ENCODE measurements at regions not wholly inside any gene's neighbourhood (a gene's known extent, or its start where the extent isn't known, plus 50 kb on each side); places are given as distances from the start of the nearest gene placed in this dataset.
"Not testable (repeated sequence)": the region's sequence is repeated elsewhere in the genome, so short reads cannot be mapped to it uniquely, and the experiment has no call there.

DNA sequence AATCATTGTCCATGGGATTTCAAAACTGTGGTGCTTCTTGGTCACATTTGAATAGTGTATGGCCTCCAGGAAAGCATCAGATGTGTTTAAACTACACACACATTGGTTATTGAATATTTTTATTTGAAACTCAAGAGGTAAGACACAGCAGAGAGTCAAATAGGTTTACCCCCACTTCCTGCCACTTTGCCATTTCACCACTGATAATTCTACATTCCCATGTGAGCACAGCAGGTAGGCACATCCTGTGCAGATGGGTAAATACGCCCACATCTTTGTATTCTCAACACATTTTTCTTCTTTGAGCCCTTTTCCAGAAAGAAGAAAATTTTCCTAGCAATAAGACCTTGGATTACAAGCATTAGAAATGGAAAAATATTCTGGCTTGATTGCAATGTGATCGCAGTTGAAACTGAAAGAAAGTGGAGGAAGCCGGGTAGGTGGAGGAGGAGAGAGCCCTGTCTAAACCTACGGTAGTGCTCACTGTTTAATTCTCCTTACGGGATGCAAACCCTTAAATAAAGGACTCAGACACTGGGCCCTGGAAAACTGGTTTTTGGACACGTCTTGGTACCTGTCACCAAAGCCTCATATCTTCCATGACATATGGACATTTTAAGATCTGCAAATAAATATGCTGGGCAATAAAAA is 167.7 kb downstream of the COG6 start:
- peaks cover 10% of the 10 kb centered on the region for H3K9me3 Mint-ChIP-seq
- H3K27ac Mint-ChIP-seq: no peak overlapping the region

DNA sequence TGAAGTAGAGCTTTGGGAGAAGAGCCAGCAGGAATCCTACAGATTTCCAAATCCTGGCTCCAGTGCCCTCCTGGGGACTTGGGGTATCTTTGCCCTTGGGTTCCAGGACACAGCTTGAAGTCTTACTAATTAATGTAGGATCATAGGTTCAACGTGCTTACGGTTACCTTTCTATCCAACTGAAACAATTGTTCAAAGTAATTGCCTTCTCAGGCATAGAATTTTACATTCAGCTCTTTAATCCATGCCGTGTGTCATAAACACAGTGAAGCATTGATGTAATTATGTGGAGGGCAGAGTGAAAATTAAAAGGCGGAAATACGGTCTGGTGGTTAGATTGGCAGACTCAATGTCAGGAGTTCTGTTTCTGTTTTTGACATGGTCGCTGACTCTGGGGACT is 170.4 kb downstream of the COG6 start:
- Mint-ChIP-seq H3K4me3 (no peak overlapping the region), H3K27ac (no peak overlapping the region), H3K27me3 (peaks cover 3% of the 10 kb centered on the region), H3K9me3 (peaks cover 17% of the 10 kb centered on the region), H3K4me1 (peaks cover 20% of the 10 kb centered on the region), H3K36me3 (ENCODE audit: low read depth) (no peaks in the 10 kb centered on the region)
- intact Hi-C loops (cut with micrococcal nuclease): no loop called here
- no peak for DNase-seq

More for the DNA sequence above, 167.7 kb downstream of the COG6 start:
- Mint-ChIP-seq H3K36me3 (ENCODE audit: low read depth) (no peaks in the 10 kb centered on the region), H3K4me1 (peaks cover 20% of the 10 kb centered on the region), H3K27me3 (peaks cover 3% of the 10 kb centered on the region), H3K4me3 (peak overlapping the region; percentile 62)
- no peak for DNase-seq
- intact Hi-C loops (cut with micrococcal nuclease): loop anchor here (5.0 kb wide), 2 partner anchors 46 to 119 kb away; no protein-coding TSS in a partner anchor

DNA sequence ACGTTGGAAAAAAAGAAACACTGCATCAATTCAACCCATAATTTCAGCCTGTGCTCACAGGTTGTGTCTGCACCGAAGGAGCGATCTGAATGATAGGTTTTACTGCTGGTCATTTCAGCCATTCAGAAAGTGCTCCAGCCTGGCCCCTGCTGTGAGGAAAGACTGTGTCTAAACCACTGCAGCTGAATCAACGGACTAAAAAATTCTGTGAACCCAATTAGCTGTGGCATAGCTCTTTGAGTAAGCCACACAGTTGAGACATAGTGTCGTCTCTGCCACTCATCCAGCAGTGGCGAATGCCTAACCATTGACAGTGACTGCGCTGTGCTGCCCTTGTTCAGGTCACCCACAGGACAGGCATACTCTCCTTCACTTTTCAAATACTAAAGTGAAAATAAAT is 179.8 kb downstream of the COG6 start:
- Mint-ChIP-seq H3K9me3 (peaks cover 13% of the 10 kb centered on the region), H3K27me3 (peaks cover 1% of the 10 kb centered on the region), H3K4me1 (peaks cover 2% of the 10 kb centered on the region), H3K36me3 (ENCODE audit: low read depth) (no peaks in the 10 kb centered on the region), H3K27ac (no peak overlapping the region), H3K4me3 (no peak overlapping the region)
- no peak for DNase-seq
- intact Hi-C loops (cut with micrococcal nuclease): no loop called here

DNA sequence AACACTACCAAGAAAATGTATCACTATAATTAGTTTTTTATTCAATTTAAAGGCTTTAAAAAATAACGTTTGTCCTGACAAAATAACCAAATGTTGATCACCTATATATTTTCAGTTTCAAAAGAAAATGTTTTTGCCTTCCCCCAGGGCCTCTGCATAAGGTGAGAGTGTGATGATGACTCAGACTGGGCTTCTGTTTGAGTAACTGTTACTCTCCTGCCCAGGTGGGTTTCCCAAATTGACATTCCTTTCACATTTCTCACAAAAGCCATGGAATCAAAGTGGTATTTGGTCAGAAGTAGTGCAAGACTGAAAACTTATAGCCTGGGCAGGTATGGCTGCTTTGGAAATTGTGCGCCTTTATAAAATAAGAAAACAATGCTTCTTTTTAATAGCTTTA is 180.6 kb downstream of the COG6 start:
- H3K27ac Mint-ChIP-seq: no peak overlapping the region
- H3K9me3 Mint-ChIP-seq: peaks cover 13% of the 10 kb centered on the region
- intact Hi-C loops (cut with micrococcal nuclease): no loop called here
- peaks cover 1% of the 10 kb centered on the region for H3K27me3 Mint-ChIP-seq
- H3K4me3 Mint-ChIP-seq: no peak overlapping the region
- H3K36me3 Mint-ChIP-seq (ENCODE audit: low read depth): no peaks in the 10 kb centered on the region
- H3K4me1 Mint-ChIP-seq: peaks cover 2% of the 10 kb centered on the region
- no peak for DNase-seq

DNA sequence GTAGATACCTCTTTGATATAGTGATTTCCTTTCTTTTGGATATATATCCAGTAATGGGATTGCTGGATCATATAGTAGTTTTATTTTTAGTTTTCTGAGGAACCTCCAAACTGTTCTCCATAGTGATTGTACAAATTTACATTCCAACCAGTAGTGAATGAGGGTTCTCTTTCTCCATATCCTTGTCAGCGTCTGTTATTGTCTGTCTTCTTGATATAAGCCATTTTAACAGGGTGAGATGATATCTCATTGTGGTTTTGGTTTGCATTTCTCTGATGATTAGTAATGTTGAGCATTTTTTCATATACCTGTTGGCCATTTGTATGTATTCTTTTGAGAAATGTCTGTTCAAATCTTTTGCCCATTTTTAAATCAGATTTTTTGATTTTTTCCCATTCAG is 182.4 kb downstream of the COG6 start:
- H3K4me1 Mint-ChIP-seq; H3K27me3 Mint-ChIP-seq; H3K4me3 Mint-ChIP-seq; H3K36me3 Mint-ChIP-seq (ENCODE audit: low read depth); DNase-seq; intact Hi-C loops (cut with micrococcal nuclease); H3K27ac Mint-ChIP-seq: not testable (repeated sequence)
- peaks cover 13% of the 10 kb centered on the region for H3K9me3 Mint-ChIP-seq

DNA sequence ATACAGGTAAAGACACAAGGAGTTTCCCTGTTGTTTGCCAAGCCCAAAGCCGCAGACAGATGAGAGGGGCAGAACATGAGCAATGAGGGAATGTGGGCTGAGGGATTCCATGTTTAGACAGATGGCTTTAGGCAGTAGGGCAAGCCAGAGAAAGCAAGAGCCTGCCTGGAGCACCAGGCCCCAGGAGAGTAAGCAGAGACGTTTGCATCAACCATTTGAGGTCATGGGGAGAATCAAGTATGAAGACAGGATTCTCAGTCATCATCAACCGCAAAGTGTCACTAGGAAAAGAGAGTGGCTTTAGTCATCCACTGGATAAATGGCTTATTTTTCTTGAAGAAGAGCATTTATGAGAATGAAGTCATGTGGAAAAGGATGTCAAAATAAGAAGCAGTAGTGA is 184.7 kb downstream of the COG6 start:
- intact Hi-C loops (cut with micrococcal nuclease): no loop called here
- H3K4me1 Mint-ChIP-seq: peaks cover 2% of the 10 kb centered on the region
- no peak for DNase-seq

DNA sequence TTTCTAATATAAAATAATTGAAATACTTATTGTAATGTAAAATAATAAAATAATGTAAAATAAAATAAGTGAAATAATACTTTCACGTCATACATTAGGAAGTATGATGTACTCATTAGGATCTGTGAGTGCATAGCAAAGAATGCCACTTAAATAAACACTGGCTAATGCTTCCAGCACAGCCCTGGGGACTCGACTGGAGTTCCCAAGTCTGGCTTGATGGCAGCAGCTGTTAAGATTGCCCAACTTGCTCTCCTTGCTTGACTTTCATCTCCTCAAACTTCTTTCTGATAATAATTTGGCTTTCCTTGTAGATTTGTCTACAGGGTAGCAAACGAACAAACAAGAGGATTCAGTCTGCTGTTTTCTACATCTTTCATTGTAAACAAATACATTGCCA is 191.9 kb downstream of the COG6 start:
- no peaks in the 10 kb centered on the region for H3K36me3 Mint-ChIP-seq (ENCODE audit: low read depth)
- H3K27ac Mint-ChIP-seq: no peak overlapping the region
- H3K27me3 Mint-ChIP-seq: no peaks in the 10 kb centered on the region
- intact Hi-C loops (cut with micrococcal nuclease): no loop called here
- H3K9me3 Mint-ChIP-seq: peaks cover 12% of the 10 kb centered on the region
- no peak for DNase-seq
- no peak overlapping the region for H3K4me3 Mint-ChIP-seq
- no peaks in the 10 kb centered on the region for H3K4me1 Mint-ChIP-seq

More for the DNA sequence above, 184.7 kb downstream of the COG6 start:
- H3K27ac Mint-ChIP-seq: no peak overlapping the region
- no peak overlapping the region for H3K4me3 Mint-ChIP-seq
- H3K36me3 Mint-ChIP-seq (ENCODE audit: low read depth): no peaks in the 10 kb centered on the region
- peaks cover 5% of the 10 kb centered on the region for H3K9me3 Mint-ChIP-seq
- peaks cover 1% of the 10 kb centered on the region for H3K27me3 Mint-ChIP-seq

DNA sequence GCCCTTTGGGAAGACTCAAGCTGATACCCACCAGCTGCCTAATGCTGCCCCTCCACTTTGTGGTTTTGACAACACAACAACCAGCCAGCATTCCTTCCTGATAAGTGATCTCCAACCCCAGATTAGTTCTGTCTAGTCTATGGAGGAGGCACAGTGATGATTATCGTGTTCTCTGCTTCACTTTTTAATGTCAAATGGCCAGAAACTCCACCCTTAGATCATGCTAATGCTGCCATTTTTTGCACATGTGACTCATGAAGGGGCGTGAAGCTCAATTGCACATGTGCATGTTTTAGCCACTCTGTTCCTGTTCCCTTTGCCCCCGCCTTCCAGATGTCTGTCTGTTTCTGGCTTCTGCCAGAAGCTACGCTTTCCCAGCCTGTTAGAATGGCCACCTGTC is 199.8 kb downstream of the COG6 start:
- H3K36me3 Mint-ChIP-seq (ENCODE audit: low read depth): no peaks in the 10 kb centered on the region
- H3K4me1 Mint-ChIP-seq: peaks cover 3% of the 10 kb centered on the region
- H3K27ac Mint-ChIP-seq: no peak overlapping the region
- peaks cover 12% of the 10 kb centered on the region for H3K27me3 Mint-ChIP-seq
- no peak overlapping the region for H3K4me3 Mint-ChIP-seq
- no peak for DNase-seq
- intact Hi-C loops (cut with micrococcal nuclease): no loop called here
- H3K9me3 Mint-ChIP-seq: peaks cover 31% of the 10 kb centered on the region

DNA sequence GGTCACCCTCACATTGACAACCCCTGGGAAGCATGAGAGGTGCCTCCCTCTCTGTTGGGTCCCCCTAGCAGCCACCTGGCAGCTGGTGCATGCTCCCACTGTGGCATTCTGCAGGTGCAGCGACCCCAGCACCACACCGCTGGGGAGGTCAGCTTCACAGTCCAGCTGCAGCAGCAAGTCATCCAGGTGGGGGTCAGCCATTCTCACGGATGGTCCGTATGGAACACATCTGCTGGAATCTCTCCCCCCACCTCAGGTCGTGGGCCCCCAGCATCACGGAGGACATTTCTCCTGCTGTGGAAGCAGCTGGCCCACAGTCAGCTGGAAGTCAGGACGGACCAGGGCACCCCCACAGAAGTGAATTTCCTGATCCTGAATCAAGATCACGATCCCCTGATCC is 201.3 kb downstream of the COG6 start:
- DNase-seq: no peak
- H3K27me3 Mint-ChIP-seq: peaks cover 15% of the 10 kb centered on the region
- H3K9me3 Mint-ChIP-seq: peaks cover 25% of the 10 kb centered on the region
- intact Hi-C loops (cut with micrococcal nuclease): no loop called here
- peaks cover 3% of the 10 kb centered on the region for H3K4me1 Mint-ChIP-seq
- H3K4me3 Mint-ChIP-seq: no peak overlapping the region
- H3K27ac Mint-ChIP-seq: no peak overlapping the region
- no peaks in the 10 kb centered on the region for H3K36me3 Mint-ChIP-seq (ENCODE audit: low read depth)

DNA sequence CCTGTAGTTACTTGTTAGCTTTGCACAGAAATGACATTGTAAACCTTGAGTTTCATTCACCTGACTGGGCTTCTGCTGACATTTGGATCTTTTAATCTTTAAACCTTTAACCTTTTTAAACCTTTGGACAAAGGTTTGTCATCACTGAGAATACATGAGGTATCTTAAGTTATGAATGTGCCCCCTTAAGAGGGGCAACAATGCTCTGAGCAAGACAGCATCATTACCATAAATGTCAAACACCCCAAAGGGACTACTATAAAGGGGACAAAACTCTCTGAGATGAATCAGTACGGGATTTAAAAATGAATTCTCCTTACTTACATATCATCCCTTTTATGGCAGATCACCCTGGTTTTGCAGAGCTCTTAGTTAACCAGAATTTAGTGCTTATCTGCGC is 203.3 kb downstream of the COG6 start:
- intact Hi-C loops (cut with micrococcal nuclease): no loop called here

DNA sequence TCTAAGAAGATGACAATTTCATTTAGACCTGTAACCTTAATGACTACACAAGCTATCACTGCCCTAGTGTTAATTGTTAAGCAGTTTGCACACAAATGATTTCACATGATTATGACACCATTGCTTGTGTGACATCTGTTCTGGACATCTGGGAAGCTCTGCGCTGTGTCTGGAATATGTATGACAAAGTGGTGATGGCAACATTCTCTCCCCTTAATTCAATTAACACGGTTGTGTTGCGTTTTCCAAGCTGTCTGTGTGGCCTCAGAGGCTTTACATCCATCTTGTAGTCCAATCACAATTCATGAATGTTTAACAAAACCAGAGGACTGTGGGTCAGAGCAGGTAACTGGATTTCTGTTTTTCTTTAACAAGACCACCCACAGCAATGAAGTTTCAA is 204.4 kb downstream of the COG6 start:
- H3K27me3 Mint-ChIP-seq: peaks cover 15% of the 10 kb centered on the region
- intact Hi-C loops (cut with micrococcal nuclease): no loop called here
- no peaks in the 10 kb centered on the region for H3K36me3 Mint-ChIP-seq (ENCODE audit: low read depth)
- no peak overlapping the region for H3K4me3 Mint-ChIP-seq
- H3K27ac Mint-ChIP-seq: no peak overlapping the region
- peaks cover 3% of the 10 kb centered on the region for H3K4me1 Mint-ChIP-seq
- peaks cover 17% of the 10 kb centered on the region for H3K9me3 Mint-ChIP-seq
- DNase-seq: no peak

More for the DNA sequence above, 203.3 kb downstream of the COG6 start:
- H3K4me1 Mint-ChIP-seq: peaks cover 3% of the 10 kb centered on the region
- H3K4me3 Mint-ChIP-seq: no peak overlapping the region
- H3K9me3 Mint-ChIP-seq: peaks cover 17% of the 10 kb centered on the region
- no peaks in the 10 kb centered on the region for H3K36me3 Mint-ChIP-seq (ENCODE audit: low read depth)
- no peak overlapping the region for H3K27ac Mint-ChIP-seq
- peaks cover 15% of the 10 kb centered on the region for H3K27me3 Mint-ChIP-seq
- no peak for DNase-seq

DNA sequence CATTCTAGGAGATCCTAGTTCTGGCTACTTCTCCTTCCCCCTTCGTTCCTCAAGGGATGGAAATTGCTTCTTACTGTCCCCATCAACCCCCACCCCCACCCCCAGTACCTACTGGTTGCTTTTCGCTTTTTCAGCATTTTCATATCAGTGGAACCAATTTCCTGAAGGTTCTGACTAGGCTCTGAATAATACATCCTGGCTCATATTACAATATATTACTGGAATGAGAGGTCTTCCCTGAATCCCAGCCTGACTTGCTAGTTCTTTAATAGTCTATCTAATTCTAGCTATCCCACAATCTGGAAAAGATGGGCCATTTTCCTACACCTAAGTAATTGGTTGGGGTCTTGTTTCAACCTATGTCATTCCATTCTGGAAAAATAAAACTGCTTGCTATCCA is 207.4 kb downstream of the COG6 start:
- no peak for DNase-seq
- Mint-ChIP-seq H3K27ac (no peak overlapping the region), H3K4me3 (no peak overlapping the region), H3K27me3 (peaks cover 6% of the 10 kb centered on the region), H3K4me1 (peaks cover 8% of the 10 kb centered on the region), H3K36me3 (ENCODE audit: low read depth) (no peaks in the 10 kb centered on the region), H3K9me3 (peaks cover 13% of the 10 kb centered on the region)
- intact Hi-C loops (cut with micrococcal nuclease): no loop called here

DNA sequence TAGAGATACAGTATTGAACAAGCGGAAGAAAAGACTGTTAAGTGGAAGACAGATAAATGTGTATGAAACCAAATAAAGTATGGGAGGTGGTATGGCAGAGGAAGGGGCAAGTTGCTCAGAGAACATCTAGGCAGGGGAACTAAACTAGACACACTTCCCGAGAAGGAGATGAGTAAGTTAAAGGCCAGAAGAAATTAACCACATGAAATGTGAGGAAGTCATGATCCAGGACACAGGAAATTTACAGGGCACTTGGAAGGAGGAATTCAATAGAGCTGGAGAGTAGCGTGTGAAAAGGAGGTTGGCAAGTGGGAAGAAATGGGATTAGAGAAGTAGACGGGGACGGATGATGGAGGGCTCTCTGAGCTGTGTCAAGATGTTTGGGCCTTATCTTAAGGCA is 208.8 kb downstream of the COG6 start:
- Mint-ChIP-seq H3K27ac (no peak overlapping the region), H3K27me3 (peaks cover 6% of the 10 kb centered on the region), H3K36me3 (ENCODE audit: low read depth) (no peaks in the 10 kb centered on the region), H3K9me3 (peaks cover 10% of the 10 kb centered on the region), H3K4me1 (peaks cover 8% of the 10 kb centered on the region), H3K4me3 (no peak overlapping the region)
- intact Hi-C loops (cut with micrococcal nuclease): no loop called here
- no peak for DNase-seq

DNA sequence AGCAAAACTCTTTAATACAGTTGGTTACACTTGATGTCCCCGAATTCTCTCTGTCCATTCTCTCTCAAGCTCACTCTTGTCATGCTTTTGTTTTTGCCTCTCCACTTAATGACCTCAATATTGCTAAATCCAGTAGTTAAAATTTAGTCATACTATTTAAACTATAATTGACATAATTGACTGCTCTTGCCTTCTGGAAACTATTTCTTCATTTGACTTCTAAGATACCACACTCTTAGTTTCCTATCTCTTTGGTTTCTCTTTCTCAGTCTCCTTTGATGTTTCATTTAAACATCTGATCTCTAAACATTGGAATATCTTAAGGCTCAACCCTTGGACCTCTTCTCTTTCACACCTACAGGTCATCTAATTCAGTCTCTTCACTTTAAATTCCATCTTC is 211.3 kb downstream of the COG6 start:
- no peak for DNase-seq
- no peaks in the 10 kb centered on the region for H3K27me3 Mint-ChIP-seq
- H3K4me3 Mint-ChIP-seq: no peak overlapping the region
- H3K4me1 Mint-ChIP-seq: peaks cover 8% of the 10 kb centered on the region
- no peaks in the 10 kb centered on the region for H3K36me3 Mint-ChIP-seq (ENCODE audit: low read depth)
- peak overlapping the region; percentile 8 for H3K27ac Mint-ChIP-seq
- peaks cover 10% of the 10 kb centered on the region for H3K9me3 Mint-ChIP-seq
- intact Hi-C loops (cut with micrococcal nuclease): no loop called here

DNA sequence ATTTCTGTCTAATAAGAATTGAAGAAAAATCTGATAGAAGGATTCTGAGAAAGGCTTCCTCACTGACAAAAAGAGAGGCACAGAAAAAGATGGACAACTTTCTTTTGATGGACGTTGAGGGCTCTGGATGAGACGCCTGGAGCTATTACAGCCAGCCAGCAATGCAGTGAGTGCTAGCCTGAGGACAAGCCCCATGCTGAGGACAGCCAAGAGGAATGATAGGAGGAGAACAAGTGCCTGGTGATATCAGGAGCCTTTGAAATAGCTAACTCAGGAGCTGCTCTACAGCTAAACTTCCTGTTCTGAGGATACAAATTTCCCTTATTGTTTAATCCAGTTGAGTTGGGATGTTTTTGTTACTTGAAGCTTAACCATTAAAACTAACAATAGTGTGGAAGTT is 212.3 kb downstream of the COG6 start:
- Mint-ChIP-seq H3K27me3 (no peaks in the 10 kb centered on the region), H3K4me1 (peaks cover 9% of the 10 kb centered on the region), H3K27ac (no peak overlapping the region), H3K4me3 (no peak overlapping the region), H3K36me3 (ENCODE audit: low read depth) (no peaks in the 10 kb centered on the region), H3K9me3 (peaks cover 10% of the 10 kb centered on the region)
- intact Hi-C loops (cut with micrococcal nuclease): no loop called here
- no peak for DNase-seq

Data from activated CD4-positive, alpha-beta T cell treated with anti-CD3 and anti-CD28 coated beads, Interleukin-2, amount 10 ng/mL, durations not matched to agents 24 days and 14 days (primary cell).